GM13976 (cell line): ENCODE measurements at regions not wholly inside any gene's neighbourhood (a gene's known extent, or its start where the extent isn't known, plus 50 kb on each side); places are given as distances from the start of the nearest gene placed in this dataset.

ENCODE experiments used
- DNase-seq: peaks from one replicate; pipeline ENCODE4 v3.0.0; 2012; ENCODE audit warnings: low spot score
- in situ Hi-C: fragments of 300-500 bp; cut with MboI; formaldehyde crosslinking; loops from one replicate; pipeline ENCODE4 v1.12.0; 2022; ENCODE audit warnings: low sequenced_read_pairs, mixed read lengths, inconsistent platforms; ENCODE audit not compliant: unreplicated experiment
- TF ChIP-seq, protein P1 (sequence below): IDR thresholded peaks from 2 replicates; pipeline ENCODE4 v1.5.1; 2012; ENCODE audit warnings: borderline replicate concordance, mild to moderate bottlenecking; ENCODE audit not compliant: insufficient read depth; ENCODE audit errors: extremely low read depth, missing control alignments, control extremely low read depth

GRCh38 chr4:110683601-110684000 is 60.7 kb upstream of the PITX2 start:
- TF ChIP-seq, protein P1, sequence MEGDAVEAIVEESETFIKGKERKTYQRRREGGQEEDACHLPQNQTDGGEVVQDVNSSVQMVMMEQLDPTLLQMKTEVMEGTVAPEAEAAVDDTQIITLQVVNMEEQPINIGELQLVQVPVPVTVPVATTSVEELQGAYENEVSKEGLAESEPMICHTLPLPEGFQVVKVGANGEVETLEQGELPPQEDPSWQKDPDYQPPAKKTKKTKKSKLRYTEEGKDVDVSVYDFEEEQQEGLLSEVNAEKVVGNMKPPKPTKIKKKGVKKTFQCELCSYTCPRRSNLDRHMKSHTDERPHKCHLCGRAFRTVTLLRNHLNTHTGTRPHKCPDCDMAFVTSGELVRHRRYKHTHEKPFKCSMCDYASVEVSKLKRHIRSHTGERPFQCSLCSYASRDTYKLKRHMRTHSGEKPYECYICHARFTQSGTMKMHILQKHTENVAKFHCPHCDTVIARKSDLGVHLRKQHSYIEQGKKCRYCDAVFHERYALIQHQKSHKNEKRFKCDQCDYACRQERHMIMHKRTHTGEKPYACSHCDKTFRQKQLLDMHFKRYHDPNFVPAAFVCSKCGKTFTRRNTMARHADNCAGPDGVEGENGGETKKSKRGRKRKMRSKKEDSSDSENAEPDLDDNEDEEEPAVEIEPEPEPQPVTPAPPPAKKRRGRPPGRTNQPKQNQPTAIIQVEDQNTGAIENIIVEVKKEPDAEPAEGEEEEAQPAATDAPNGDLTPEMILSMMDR = no peak
- DNase-seq = no peak
- in situ Hi-C loops = no loop called here

DNA sequence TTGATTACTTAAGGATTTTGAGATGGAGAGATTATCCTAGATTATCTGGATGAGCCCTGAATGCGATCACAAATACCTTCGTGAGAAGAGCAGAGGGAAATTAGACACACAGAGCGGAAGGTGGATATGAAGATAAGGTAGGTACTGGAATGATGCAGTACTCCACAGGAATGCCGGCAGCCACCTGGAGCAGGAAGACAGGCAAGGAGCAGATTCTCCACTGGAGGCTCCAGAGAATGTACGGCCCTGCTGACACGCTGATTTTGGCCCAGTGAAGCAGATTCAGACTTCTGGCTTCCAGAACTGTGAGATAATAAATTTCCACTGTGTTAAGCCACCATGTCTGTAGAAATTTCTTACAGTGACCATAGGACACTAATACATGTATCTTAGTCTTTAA is 79.4 kb upstream of the PITX2 start:
- TF ChIP-seq, protein P1 = no peak
- in situ Hi-C loops = no loop called here
- no peak for DNase-seq

DNA sequence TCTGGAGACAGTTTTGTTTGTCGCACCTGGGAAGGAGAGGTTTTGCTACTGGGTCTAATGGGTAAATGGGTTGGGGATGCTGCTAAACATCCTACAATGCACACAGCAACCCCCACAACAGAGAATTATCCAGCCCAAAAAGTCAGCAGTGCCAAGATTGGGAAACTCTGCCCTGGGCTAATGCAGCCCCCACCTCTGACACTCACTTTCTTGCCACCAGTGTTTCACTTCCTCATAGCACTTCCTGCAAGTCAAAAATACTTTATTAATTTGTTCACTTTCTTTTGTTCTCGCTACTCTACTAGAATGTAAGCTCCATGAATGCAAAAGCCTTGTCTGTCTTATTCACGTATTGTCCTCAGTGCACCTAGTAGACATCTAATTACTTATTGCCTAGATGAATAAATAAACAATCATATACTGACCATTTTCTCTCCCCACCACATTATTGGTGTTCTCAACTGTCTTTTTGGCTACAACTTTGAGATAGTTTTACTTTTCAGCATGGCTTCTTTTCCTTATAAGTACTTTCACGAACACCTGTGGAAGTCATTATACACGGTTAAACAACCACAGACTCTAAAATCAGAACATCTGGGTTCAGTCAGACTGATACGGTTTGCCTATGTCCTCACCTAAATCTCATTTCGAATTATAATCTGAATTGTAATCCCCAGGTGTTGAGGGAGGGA is 82.0 kb upstream of the PITX2 start:
- DNase-seq = no peak
- in situ Hi-C loops = no loop called here
- TF ChIP-seq, protein P1 = no peak

DNA sequence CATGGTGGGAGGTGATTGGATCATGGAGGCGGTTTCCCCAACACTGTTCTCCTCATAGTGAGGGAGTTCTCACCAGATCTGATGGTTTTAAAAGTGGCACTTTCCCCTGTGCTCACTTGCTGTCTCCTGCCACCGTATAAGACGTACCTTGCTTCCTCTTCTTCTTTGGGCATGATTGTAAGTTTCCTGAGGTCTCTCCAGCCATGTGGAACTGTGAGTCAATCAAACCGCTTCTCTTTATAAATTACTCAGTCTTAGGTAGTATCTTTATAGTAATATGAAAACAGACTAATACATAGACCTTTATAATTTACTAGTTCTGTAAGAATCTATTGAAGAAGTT is 82.5 kb upstream of the PITX2 start:
- in situ Hi-C loops = no loop called here
- DNase-seq = no peak
- TF ChIP-seq, protein P1 = no peak

DNA sequence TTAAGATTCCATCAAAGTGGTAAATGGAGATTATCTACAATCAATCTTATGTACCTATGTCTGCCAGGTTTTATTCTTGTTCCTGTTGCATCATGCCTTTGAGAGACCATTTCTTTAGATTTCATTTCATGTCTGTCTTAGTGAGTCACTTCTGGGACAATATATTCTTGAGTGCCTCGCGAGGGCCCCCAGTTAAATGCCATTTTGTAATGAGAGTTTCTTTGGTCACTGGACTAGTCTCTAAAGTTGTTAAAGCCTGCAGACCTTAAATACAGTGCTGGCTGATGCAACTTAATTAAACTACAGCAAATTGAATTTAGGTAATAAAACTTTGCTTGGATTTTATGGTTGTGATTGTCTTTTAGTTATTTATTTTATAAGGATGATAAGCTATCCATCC is 87.2 kb upstream of the PITX2 start:
- no peak for DNase-seq
- in situ Hi-C loops = no loop called here
- TF ChIP-seq, protein P1 = no peak

- no peak for DNase-seq
- TF ChIP-seq, protein P1 = no peak
- in situ Hi-C loops = no loop called here
Measured at GRCh38 chr4:110712486-110712885, 89.6 kb upstream of the PITX2 start.
